NCI-H2107 treated with DMSO at 0.1 percent for 48 hours (cell line): ENCODE measurements at regions not wholly inside any gene's neighbourhood (a gene's known extent, or its start where the extent isn't known, plus 50 kb on each side); places are given as distances from the start of the nearest gene placed in this dataset.
"Not testable (repeated sequence)": the region's sequence is repeated elsewhere in the genome, so short reads cannot be mapped to it uniquely, and the experiment has no call there.

Source experiments
- DNase-seq: peaks from one replicate; lab custom pipeline; 2025; ENCODE audit not compliant: unreplicated experiment; lab: John Stamatoyannopoulos, UW

- no peak for DNase-seq
These were observed 201.1 kb downstream of the SMAD2 start for GRCh38 chr18:47729356-47729755.

DNA sequence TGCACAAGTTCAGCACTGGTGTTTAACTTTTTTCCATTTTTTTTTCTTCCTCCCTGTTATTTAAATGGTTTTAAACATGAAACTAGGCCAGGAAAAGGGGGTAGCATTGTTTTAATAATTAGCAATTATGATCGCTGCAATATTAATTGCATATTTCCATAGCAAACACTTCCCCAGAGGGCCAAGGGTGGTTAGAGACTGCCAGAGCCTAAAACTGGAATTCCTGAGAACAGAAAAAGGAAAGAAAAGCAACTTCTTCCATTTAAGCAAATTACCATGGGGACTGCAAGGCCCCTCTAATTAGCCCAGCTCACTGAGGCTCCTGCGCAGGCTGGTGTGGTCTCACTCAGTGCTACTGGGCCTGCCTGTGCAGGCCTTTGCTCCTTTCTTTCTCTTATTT, 201.5 kb downstream of the SMAD2 start:
- DNase-seq: no peak

- DNase-seq: no peak
These were observed 203.1 kb downstream of the SMAD2 start for GRCh38 chr18:47727409-47727808.

GRCh38 chr18:47726550-47726949, 203.9 kb downstream of the SMAD2 start:
- no peak for DNase-seq

DNA sequence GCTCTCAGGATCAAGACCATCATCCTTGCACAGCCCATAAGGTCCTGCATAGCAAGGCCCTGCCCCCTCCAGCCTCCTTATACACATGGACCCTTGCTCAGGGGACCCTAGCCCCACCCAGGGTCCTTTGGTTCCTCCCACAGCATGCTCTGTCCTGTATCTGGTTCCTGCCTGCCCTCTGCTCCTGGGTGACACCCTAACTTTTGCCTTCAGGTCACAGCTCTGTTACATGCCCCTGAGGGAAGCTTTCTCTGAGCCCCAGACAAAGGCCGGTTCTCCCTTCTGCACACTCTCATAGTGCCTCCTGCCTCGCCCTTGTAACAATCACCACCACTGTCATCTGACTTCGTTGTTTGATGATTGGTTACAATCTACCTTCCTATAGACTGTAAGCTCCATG, 204.8 kb downstream of the SMAD2 start:
- DNase-seq: no peak

- no peak for DNase-seq
These were observed 206.1 kb downstream of the SMAD2 start for GRCh38 chr18:47724186-47724975.

- DNase-seq: no peak
These were observed 208.6 kb downstream of the SMAD2 start for GRCh38 chr18:47721876-47722275.

GRCh38 chr18:47720741-47721140, 209.7 kb downstream of the SMAD2 start:
- DNase-seq: no peak

DNA sequence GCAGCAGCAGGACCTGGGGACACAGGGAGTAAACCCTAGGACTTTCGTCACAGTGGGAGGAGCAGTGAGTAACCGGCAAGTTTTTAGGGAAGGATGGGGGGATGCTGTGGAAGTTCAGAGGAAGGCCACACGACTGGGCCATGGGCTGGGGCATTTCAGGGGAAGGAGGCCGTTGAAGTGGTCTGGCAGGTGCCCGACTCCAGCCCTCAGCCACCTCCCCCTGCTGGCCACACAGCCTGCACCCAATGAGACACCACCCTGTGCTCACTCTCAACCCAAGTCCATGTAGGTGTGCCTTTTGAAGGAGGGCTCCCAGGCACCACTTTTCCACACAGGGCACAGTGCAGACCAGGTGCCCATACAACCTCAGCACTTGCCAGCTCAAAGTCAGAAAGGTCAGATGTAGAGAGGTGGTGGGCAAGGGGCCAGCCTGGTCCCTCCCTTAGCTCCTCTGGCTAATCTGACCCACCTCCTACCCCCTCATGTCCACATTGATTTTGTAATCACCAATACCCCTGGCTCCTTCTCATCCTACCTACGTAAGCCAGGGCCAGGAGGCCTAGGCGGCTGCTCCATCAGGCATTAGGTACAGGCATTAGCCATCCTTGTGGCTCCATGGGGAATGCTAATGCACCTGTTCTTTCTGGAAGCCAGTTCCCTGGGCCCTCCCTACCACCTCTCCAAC, 211.2 kb downstream of the SMAD2 start:
- no peak for DNase-seq

GRCh38 chr18:47718646-47719045, 211.8 kb downstream of the SMAD2 start:
- DNase-seq: no peak

- no peak for DNase-seq
These were observed 213.2 kb downstream of the SMAD2 start for GRCh38 chr18:47717257-47717656.

GRCh38 chr18:47716632-47717185, 213.8 kb downstream of the SMAD2 start:
- no peak for DNase-seq

DNA sequence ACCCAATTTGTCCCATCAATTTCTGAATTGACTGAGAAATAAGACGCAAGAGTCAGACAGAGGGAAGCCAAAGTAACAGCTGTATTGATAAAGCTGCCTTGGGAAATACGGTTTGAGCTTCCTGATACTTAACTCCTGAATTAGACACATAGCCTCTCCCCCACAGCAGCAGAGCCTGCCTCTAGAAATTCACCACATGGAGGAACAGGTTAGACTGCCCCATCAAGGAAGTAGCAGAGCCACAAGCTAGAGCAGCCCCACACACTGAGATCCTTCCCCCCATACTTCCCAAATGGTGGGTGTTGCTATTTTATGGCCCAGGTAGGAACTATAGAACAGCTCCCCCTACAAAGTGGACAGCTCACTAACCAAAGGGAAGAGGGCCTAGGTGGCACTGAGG, 220.0 kb downstream of the SMAD2 start:
- DNase-seq: no peak

DNA sequence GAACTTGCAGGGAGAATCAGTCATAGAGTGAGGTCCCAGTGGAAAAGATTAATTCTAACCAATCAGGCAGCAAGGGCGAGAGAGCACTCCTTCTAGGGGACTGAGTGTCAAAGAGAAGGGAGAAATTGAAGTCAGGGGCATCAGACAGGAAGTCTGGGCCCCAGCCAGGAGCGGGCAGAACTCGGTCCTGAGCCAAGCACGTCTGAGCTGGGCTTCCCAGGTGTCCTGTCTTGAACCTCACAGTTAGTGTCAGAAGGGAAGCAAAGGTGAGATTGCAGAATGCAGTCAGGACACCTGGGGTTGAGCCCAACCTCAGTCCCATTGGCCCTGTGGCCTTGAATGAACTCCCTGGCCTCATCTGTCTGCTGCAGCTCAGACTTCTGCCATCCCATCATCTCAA, 220.9 kb downstream of the SMAD2 start:
- DNase-seq: no peak

GRCh38 chr18:47708206-47708605, 222.3 kb downstream of the SMAD2 start:
- no peak for DNase-seq

GRCh38 chr18:47701134-47701533, 229.3 kb downstream of the SMAD2 start:
- DNase-seq: no peak

DNA sequence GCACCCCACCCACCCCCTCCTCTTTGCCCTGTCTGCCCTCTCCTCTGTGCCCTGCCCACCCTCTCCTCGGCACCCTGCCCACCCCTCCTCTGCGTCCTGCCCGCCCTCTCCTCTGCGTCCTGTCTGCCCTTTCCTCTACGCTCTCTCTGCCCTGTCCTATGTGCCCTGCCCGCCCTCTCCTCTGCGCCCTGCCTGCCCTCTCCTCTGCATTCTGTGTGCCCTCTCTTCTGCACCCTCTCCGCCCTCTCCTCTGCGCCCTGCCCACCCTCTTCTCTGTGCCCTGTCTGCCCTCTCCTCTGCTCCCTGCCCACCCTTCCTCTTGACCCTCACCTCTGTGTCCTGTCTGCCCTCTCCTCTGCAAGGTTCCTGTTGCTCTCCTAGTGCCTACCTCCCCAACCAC, 233.6 kb downstream of the SMAD2 start:
- no peak for DNase-seq

DNA sequence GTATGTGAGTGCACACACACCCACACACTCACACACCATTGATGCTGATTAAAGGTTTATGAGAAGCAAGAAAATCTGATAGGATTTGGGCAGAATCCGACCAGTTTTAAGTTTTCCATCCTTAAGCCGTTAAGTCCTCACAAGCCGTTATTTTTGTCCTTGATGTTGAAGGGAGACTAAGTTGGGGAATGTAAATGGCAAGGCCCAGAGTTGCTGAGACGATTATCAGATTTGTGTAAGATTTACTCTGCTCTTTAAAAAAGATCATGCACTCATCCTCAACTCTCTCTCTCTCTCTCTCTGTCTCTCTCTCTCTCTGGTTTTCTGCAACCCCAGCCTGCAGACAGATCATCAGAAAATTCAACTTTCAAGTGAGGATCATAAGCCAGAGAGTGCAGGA, 238.8 kb downstream of the SMAD2 start:
- no peak for DNase-seq

GRCh38 chr18:47690778-47691177, 239.7 kb downstream of the SMAD2 start:
- DNase-seq: not testable (repeated sequence)

DNA sequence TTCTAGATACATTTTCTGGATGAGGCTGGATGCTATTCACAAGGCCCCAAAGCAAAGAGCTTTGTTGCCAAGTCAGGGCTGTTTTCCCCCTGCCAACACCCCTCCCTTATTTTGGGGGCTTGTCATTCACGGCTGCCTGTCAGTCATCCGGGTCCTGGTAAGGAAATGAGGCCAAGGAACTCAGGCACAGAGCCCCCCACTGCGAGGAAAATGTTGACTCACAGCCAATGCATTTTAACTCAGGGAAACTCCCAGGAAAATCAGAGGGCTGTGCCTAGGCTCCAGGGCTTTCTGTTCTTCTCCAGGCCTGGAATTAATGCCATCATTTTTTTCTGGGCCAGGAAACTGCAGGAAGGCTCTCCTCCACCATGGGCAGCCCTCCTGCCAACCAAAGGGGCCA, 241.1 kb downstream of the SMAD2 start:
- DNase-seq: no peak

- no peak for DNase-seq
These were observed 243.7 kb downstream of the SMAD2 start for GRCh38 chr18:47686806-47687205.

DNA sequence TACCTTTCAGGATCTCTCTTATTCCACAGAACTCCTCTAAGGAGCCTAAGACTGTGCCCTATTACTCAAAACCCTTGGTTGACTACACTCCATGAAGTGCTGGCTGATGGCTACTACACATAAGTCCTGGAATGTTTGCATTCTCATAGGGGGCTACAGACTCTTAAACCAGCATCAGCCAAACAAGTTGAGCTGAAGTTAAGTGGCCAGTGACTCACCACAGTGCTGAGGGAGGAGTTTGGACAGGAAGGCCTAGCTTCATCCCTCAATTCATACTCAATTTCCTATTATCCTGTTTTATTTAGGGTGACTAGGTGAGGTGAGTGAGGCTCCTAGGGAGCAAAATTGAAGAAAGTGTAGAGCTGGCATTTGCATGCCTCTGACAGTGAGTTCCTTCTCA, 246.7 kb downstream of the SMAD2 start:
- DNase-seq: no peak
